AG20443 (cell line): ENCODE measurements at regions not wholly inside any gene's neighbourhood (a gene's known extent, or its start where the extent isn't known, plus 50 kb on each side); places are given as distances from the start of the nearest gene placed in this dataset.
A peak's percentile ranks its signal among the peaks of the same experiment; 100 is the strongest.
"Not testable (repeated sequence)": the region's sequence is repeated elsewhere in the genome, so short reads cannot be mapped to it uniquely, and the experiment has no call there.

Experiments
- DNase-seq: peaks from one replicate; pipeline ENCODE4 v3.0.0; 2012; ENCODE audit warnings: low spot score, mixed read lengths

- no peak for DNase-seq
Measured at GRCh38 chr9:22170556-22170955, 161.5 kb upstream of the CDKN2B start.

GRCh38 chr9:22170990-22171670, 162.0 kb upstream of the CDKN2B start:
- DNase-seq, result no peak

GRCh38 chr9:22171691-22172090, 162.6 kb upstream of the CDKN2B start:
- no peak for DNase-seq

- DNase-seq, result no peak
Measured at GRCh38 chr9:22173908-22174307, 164.8 kb upstream of the CDKN2B start.

GRCh38 chr9:22175972-22176545, 167.0 kb upstream of the CDKN2B start:
- no peak for DNase-seq

- DNase-seq, result not testable (repeated sequence)
Measured at GRCh38 chr9:22181021-22181420, 171.9 kb upstream of the CDKN2B start.

- DNase-seq, result no peak
Measured at GRCh38 chr9:22189471-22189870, 180.4 kb upstream of the CDKN2B start.

GRCh38 chr9:22197000-22197399, 187.9 kb upstream of the CDKN2B start:
- not testable (repeated sequence) for DNase-seq

- DNase-seq, result no peak
Measured at GRCh38 chr9:22198681-22199080, 189.6 kb upstream of the CDKN2B start.

GRCh38 chr9:22201256-22201655, 192.2 kb upstream of the CDKN2B start:
- no peak for DNase-seq

- DNase-seq, result peak; percentile 27
Measured at GRCh38 chr9:22203371-22204138, 194.4 kb upstream of the CDKN2B start.

GRCh38 chr9:22204240-22204639, 195.1 kb upstream of the CDKN2B start:
- no peak for DNase-seq

GRCh38 chr9:22206833-22207232, 197.7 kb upstream of the CDKN2B start:
- DNase-seq, result no peak

- DNase-seq, result peak; percentile 49
Measured at GRCh38 chr9:22208846-22209585, 199.9 kb upstream of the CDKN2B start.

- DNase-seq, result no peak
Measured at GRCh38 chr9:22210262-22210661, 201.2 kb upstream of the CDKN2B start.

- DNase-seq, result no peak
Measured at GRCh38 chr9:22210936-22211335, 201.8 kb upstream of the CDKN2B start.

GRCh38 chr9:22211588-22212360, 202.7 kb upstream of the CDKN2B start:
- DNase-seq, result peak; percentile 84

GRCh38 chr9:22214021-22214420, 204.9 kb upstream of the CDKN2B start:
- no peak for DNase-seq

- no peak for DNase-seq
Measured at GRCh38 chr9:22214497-22215031, 205.5 kb upstream of the CDKN2B start.

- DNase-seq, result no peak
Measured at GRCh38 chr9:22215521-22215920, 206.4 kb upstream of the CDKN2B start.

GRCh38 chr9:22216730-22217172, 207.6 kb upstream of the CDKN2B start:
- peak; percentile 68 for DNase-seq
